ENCODE measurements at regions not wholly inside any gene's neighbourhood (a gene's known extent, or its start where the extent isn't known, plus 50 kb on each side); places are given as distances from the start of the nearest gene placed in this dataset.

- no peak overlapping the region for H3K27ac Mint-ChIP-seq
- Histone ChIP-seq H3K4me3 (ENCODE audit: low read length in 2 of 2) (no peak overlapping the region), H3K9me3 (ENCODE audit: control insufficient read depth in 1 of 2, low read length in 2 of 2) (no peaks in the 10 kb centered on the region), H3K36me3 (ENCODE audit: insufficient read depth, low read length) (no peaks in the 10 kb centered on the region), H3K4me1 (ENCODE audit: insufficient read depth, low read length) (no peaks in the 10 kb centered on the region), H3K27ac (ENCODE audit: low read depth, low read length) (no peak overlapping the region), H3K27me3 (ENCODE audit: insufficient read depth, low read length) (no peaks in the 10 kb centered on the region)
- H3K27me3 Mint-ChIP-seq, result peaks cover 4 to 6% of the 10 kb centered on the region in 2 donors
- no peak for DNase-seq
- peaks cover 0 to 5% (median 0%) of the 10 kb centered on the region in 8 donors for H3K9me3 Mint-ChIP-seq
- H3K36me3 Mint-ChIP-seq, result no peaks in the 10 kb centered on the region
- H3K4me3 Mint-ChIP-seq, result no peak overlapping the region
- H3K4me1 Mint-ChIP-seq, result no peaks in the 10 kb centered on the region
- intact Hi-C loops (cut with micrococcal nuclease), result no loop called here
- CTCF ChIA-PET (ENCODE audit: partially characterized antibody), result no interaction called here
- POLR2A ChIA-PET (ENCODE audit: partially characterized antibody), result no interaction called here
These were observed 106.9 kb upstream of the F3 start for GRCh38 chr1:94648225-94649007.

- Histone ChIP-seq H3K27ac (ENCODE audit: low read depth, low read length) (no peak overlapping the region), H3K4me3 (ENCODE audit: low read length in 2 of 2) (no peak overlapping the region), H3K4me1 (ENCODE audit: insufficient read depth, low read length) (no peaks in the 10 kb centered on the region), H3K9me3 (ENCODE audit: control insufficient read depth in 1 of 2, low read length in 2 of 2) (no peaks in the 10 kb centered on the region), H3K36me3 (ENCODE audit: insufficient read depth, low read length) (no peaks in the 10 kb centered on the region), H3K27me3 (ENCODE audit: insufficient read depth, low read length) (no peaks in the 10 kb centered on the region)
- H3K27ac Mint-ChIP-seq, result no peak overlapping the region
- intact Hi-C loops (cut with micrococcal nuclease), result no loop called here
- H3K9me3 Mint-ChIP-seq, result no peaks in the 10 kb centered on the region
- no peaks in the 10 kb centered on the region for H3K4me1 Mint-ChIP-seq
- peaks cover 1 to 4% of the 10 kb centered on the region in 2 donors for H3K27me3 Mint-ChIP-seq
- CTCF ChIA-PET (ENCODE audit: partially characterized antibody), result no interaction called here
- no peak for DNase-seq
- H3K36me3 Mint-ChIP-seq, result no peaks in the 10 kb centered on the region
- no peak overlapping the region for H3K4me3 Mint-ChIP-seq
- POLR2A ChIA-PET (ENCODE audit: partially characterized antibody), result no interaction called here
These were observed 105.4 kb upstream of the F3 start for GRCh38 chr1:94646786-94647555.

- Histone ChIP-seq H3K36me3 (ENCODE audit: insufficient read depth, low read length) (no peaks in the 10 kb centered on the region), H3K27me3 (ENCODE audit: insufficient read depth, low read length) (no peaks in the 10 kb centered on the region), H3K9me3 (ENCODE audit: control insufficient read depth in 1 of 2, low read length in 2 of 2) (no peaks in the 10 kb centered on the region), H3K4me1 (ENCODE audit: insufficient read depth, low read length) (no peaks in the 10 kb centered on the region), H3K4me3 (ENCODE audit: low read length in 2 of 2) (no peak overlapping the region), H3K27ac (ENCODE audit: low read depth, low read length) (no peak overlapping the region)
- no peak overlapping the region for H3K4me3 Mint-ChIP-seq
- H3K9me3 Mint-ChIP-seq, result no peaks in the 10 kb centered on the region
- intact Hi-C loops (cut with micrococcal nuclease), result no loop called here
- H3K4me1 Mint-ChIP-seq, result no peaks in the 10 kb centered on the region
- DNase-seq, result no peak
- no peak overlapping the region for H3K27ac Mint-ChIP-seq
- H3K27me3 Mint-ChIP-seq, result peaks cover 0 to 1% of the 10 kb centered on the region in 2 donors
- ChIA-PET POLR2A (ENCODE audit: partially characterized antibody) (no interaction called here), CTCF (ENCODE audit: partially characterized antibody) (no interaction called here)
- H3K36me3 Mint-ChIP-seq, result no peaks in the 10 kb centered on the region
These were observed 104.6 kb upstream of the F3 start for GRCh38 chr1:94646141-94646643.

- DNase-seq, result no peak
- no peak overlapping the region for H3K4me3 Mint-ChIP-seq
- ChIA-PET POLR2A (ENCODE audit: partially characterized antibody) (no interaction called here), CTCF (ENCODE audit: partially characterized antibody) (no interaction called here)
- H3K4me1 Mint-ChIP-seq, result no peaks in the 10 kb centered on the region
- Histone ChIP-seq H3K4me3 (ENCODE audit: low read length in 2 of 2) (no peak overlapping the region), H3K27ac (ENCODE audit: low read depth, low read length) (no peak overlapping the region), H3K9me3 (ENCODE audit: control insufficient read depth in 1 of 2, low read length in 2 of 2) (no peaks in the 10 kb centered on the region), H3K4me1 (ENCODE audit: insufficient read depth, low read length) (no peaks in the 10 kb centered on the region), H3K36me3 (ENCODE audit: insufficient read depth, low read length) (no peaks in the 10 kb centered on the region), H3K27me3 (ENCODE audit: insufficient read depth, low read length) (no peaks in the 10 kb centered on the region)
- peaks cover 0 to 4% (median 0%) of the 10 kb centered on the region in 8 donors for H3K9me3 Mint-ChIP-seq
- no peaks in the 10 kb centered on the region for H3K36me3 Mint-ChIP-seq
- peaks cover 0 to 1% of the 10 kb centered on the region in 2 donors for H3K27me3 Mint-ChIP-seq
- H3K27ac Mint-ChIP-seq, result no peak overlapping the region
- intact Hi-C loops (cut with micrococcal nuclease), result no loop called here
These were observed 102.8 kb upstream of the F3 start for GRCh38 chr1:94644352-94644751.

- H3K27ac ChIP-seq (ENCODE audit: low read depth, low read length), result no peak overlapping the region
- no peaks in the 10 kb centered on the region for H3K36me3 ChIP-seq (ENCODE audit: insufficient read depth, low read length)
- Mint-ChIP-seq H3K4me3 (no peak overlapping the region), H3K27me3 (peaks cover 0 to 1% of the 10 kb centered on the region in 2 donors), H3K4me1 (no peaks in the 10 kb centered on the region), H3K36me3 (no peaks in the 10 kb centered on the region), H3K9me3 (peaks cover 0 to 4% (median 0%) of the 10 kb centered on the region in 8 donors), H3K27ac (no peak overlapping the region)
- ChIA-PET POLR2A (ENCODE audit: partially characterized antibody) (no interaction called here), CTCF (ENCODE audit: partially characterized antibody) (no interaction called here)
- H3K4me3 ChIP-seq (ENCODE audit: low read length in 2 of 2), result no peak overlapping the region
- DNase-seq, result no peak
- no peaks in the 10 kb centered on the region for H3K27me3 ChIP-seq (ENCODE audit: insufficient read depth, low read length)
- intact Hi-C loops (cut with micrococcal nuclease), result no loop called here
- H3K4me1 ChIP-seq (ENCODE audit: insufficient read depth, low read length), result no peaks in the 10 kb centered on the region
- no peaks in the 10 kb centered on the region for H3K9me3 ChIP-seq (ENCODE audit: control insufficient read depth in 1 of 2, low read length in 2 of 2)
These were observed 102.3 kb upstream of the F3 start for GRCh38 chr1:94643819-94644218.

- H3K27me3 Mint-ChIP-seq, result peaks cover 0 to 1% of the 10 kb centered on the region in 2 donors
- Histone ChIP-seq H3K36me3 (ENCODE audit: insufficient read depth, low read length) (no peaks in the 10 kb centered on the region), H3K4me3 (ENCODE audit: low read length in 2 of 2) (no peak overlapping the region), H3K27ac (ENCODE audit: low read depth, low read length) (no peak overlapping the region), H3K27me3 (ENCODE audit: insufficient read depth, low read length) (no peaks in the 10 kb centered on the region), H3K4me1 (ENCODE audit: insufficient read depth, low read length) (no peaks in the 10 kb centered on the region), H3K9me3 (ENCODE audit: control insufficient read depth in 1 of 2, low read length in 2 of 2) (no peaks in the 10 kb centered on the region)
- H3K9me3 Mint-ChIP-seq, result peaks cover 0 to 4% (median 0%) of the 10 kb centered on the region in 8 donors
- intact Hi-C loops (cut with micrococcal nuclease), result no loop called here
- CTCF ChIA-PET (ENCODE audit: partially characterized antibody), result no interaction called here
- POLR2A ChIA-PET (ENCODE audit: partially characterized antibody), result no interaction called here
- no peaks in the 10 kb centered on the region for H3K36me3 Mint-ChIP-seq
- DNase-seq, result no peak
- H3K4me3 Mint-ChIP-seq, result no peak overlapping the region
- no peak overlapping the region for H3K27ac Mint-ChIP-seq
- no peaks in the 10 kb centered on the region for H3K4me1 Mint-ChIP-seq
These were observed 101.2 kb upstream of the F3 start for GRCh38 chr1:94642617-94643321.

- Histone ChIP-seq H3K9me3 (ENCODE audit: control insufficient read depth in 1 of 2, low read length in 2 of 2) (no peaks in the 10 kb centered on the region), H3K4me3 (ENCODE audit: low read length in 2 of 2) (no peak overlapping the region), H3K27me3 (ENCODE audit: insufficient read depth, low read length) (no peaks in the 10 kb centered on the region), H3K36me3 (ENCODE audit: insufficient read depth, low read length) (no peaks in the 10 kb centered on the region), H3K4me1 (ENCODE audit: insufficient read depth, low read length) (no peaks in the 10 kb centered on the region), H3K27ac (ENCODE audit: low read depth, low read length) (no peak overlapping the region)
- POLR2A ChIA-PET (ENCODE audit: partially characterized antibody), result no interaction called here
- H3K4me1 Mint-ChIP-seq, result no peaks in the 10 kb centered on the region
- H3K36me3 Mint-ChIP-seq, result no peaks in the 10 kb centered on the region
- no peak overlapping the region for H3K27ac Mint-ChIP-seq
- peaks cover 0 to 4% (median 0%) of the 10 kb centered on the region in 8 donors for H3K9me3 Mint-ChIP-seq
- H3K4me3 Mint-ChIP-seq, result no peak overlapping the region
- intact Hi-C loops (cut with micrococcal nuclease), result no loop called here
- CTCF ChIA-PET (ENCODE audit: partially characterized antibody), result no interaction called here
- DNase-seq, result no peak
- no peaks in the 10 kb centered on the region for H3K27me3 Mint-ChIP-seq
These were observed 100.4 kb upstream of the F3 start for GRCh38 chr1:94641990-94642389.

Measured in CD4-positive, alpha-beta memory T cell (primary cell).